Kidney (tissue), 13 donors: ENCODE measurements at regions not wholly inside any gene's neighbourhood (a gene's known extent, or its start where the extent isn't known, plus 50 kb on each side); places are given as distances from the start of the nearest gene placed in this dataset.

Experiments used
- DNase-seq, 5 donors: peaks; one replicate each; pipeline ENCODE4 v3.0.0-alpha.2; 2013 to 2020
- FAIRE-seq: peaks from 2 replicates; lab custom pipeline; 2012; peaks lifted over from hg19 to GRCh38; lab: Jason Lieb, UNC
- H3K27ac ChIP-seq, 2 donors: one replicate each; pipeline ENCODE4 v1.7.0; 2013; ENCODE audit warnings: low read depth in 2 of 2, low read length in 2 of 2, inconsistent platforms in 1 of 2
- H3K27me3 ChIP-seq: one replicate; pipeline ENCODE4 v1.7.1; 2013; ENCODE audit warnings: low read length, inconsistent platforms; ENCODE audit not compliant: control insufficient read depth, insufficient read depth
- H3K36me3 ChIP-seq, 3 donors: one replicate each; pipeline versions ENCODE4 v1.7.0 to v1.7.1; 2013; ENCODE audit warnings: low read length in 3 of 3, control low read depth in 1 of 3, inconsistent platforms in 1 of 3; ENCODE audit not compliant: insufficient read depth in 3 of 3, control insufficient read depth in 2 of 3
- H3K4me1 ChIP-seq, 3 donors: one replicate each; pipeline versions ENCODE4 v1.7.0 to v1.7.1; 2013; ENCODE audit warnings: low read length in 3 of 3, inconsistent platforms in 1 of 3, low read depth in 1 of 3; ENCODE audit not compliant: control insufficient read depth in 2 of 3, insufficient read depth in 2 of 3
- H3K4me3 ChIP-seq, 3 donors: one replicate each; pipeline versions ENCODE4 v1.7.0 to v1.8.1; 2013; ENCODE audit warnings: low read length in 3 of 3, control low read depth in 1 of 3, inconsistent platforms in 1 of 3
- H3K9ac ChIP-seq, 3 donors: one replicate each; pipeline versions ENCODE4 v1.7.0 to v1.7.1; 2013; ENCODE audit warnings: low read length in 3 of 3, control low read depth in 1 of 3, inconsistent platforms in 1 of 3
- H3K9me3 ChIP-seq, 3 donors: one replicate each; pipeline versions ENCODE4 v1.7.0 to v1.7.1; 2013; ENCODE audit warnings: low read length in 3 of 3, control low read depth in 1 of 3, inconsistent platforms in 1 of 3; ENCODE audit not compliant: control insufficient read depth in 2 of 3, insufficient read depth in 1 of 3
- CTCF ChIP-seq: IDR thresholded peaks from 3 replicates; pipeline ENCODE4 v1.5.1; 2012; ENCODE audit warnings: mild to moderate bottlenecking, moderate library complexity, borderline replicate concordance; ENCODE audit not compliant: insufficient read depth; ENCODE audit errors: extremely low read depth
- intact Hi-C: fragments of 100-400 bp; cut with DNase I; formaldehyde crosslinking; loops from one replicate; pipeline ENCODE4 v1.11.1; 2022
- donor health status: control.
- donor health status: control.
- donor health status: control.
- donor health status: control.
- donor health status: control.
- donor health status: DM: yes; HTN: yes; CAD: no.
- donor health status: Normal renal cell carcinoma (clear cell type).

GRCh38 chr5:22998362-22998761 lies 145.2 kb upstream of the CDH12 start:
- no peak for TF ChIP-seq CTCF
- DNase-seq = no peak
- H3K4me1 ChIP-seq = no peaks in the 10 kb centered on the region
- H3K27me3 ChIP-seq = no peaks in the 10 kb centered on the region
- H3K36me3 ChIP-seq = no peaks in the 10 kb centered on the region
- FAIRE-seq = no peak
- no peaks in the 10 kb centered on the region for H3K9me3 ChIP-seq
- no peak overlapping the region for H3K27ac ChIP-seq
- H3K4me3 ChIP-seq = no peak overlapping the region
- H3K9ac ChIP-seq = no peak overlapping the region
- intact Hi-C loops = no loop called here

GRCh38 chr5:22988937-22989336 lies 135.8 kb upstream of the CDH12 start:
- TF ChIP-seq CTCF = no peak
- H3K4me1 ChIP-seq = no peaks in the 10 kb centered on the region
- H3K9ac ChIP-seq = no peak overlapping the region
- no peak overlapping the region for H3K4me3 ChIP-seq
- intact Hi-C loops = no loop called here
- DNase-seq (no peak), FAIRE-seq (no peak)
- no peaks in the 10 kb centered on the region for H3K9me3 ChIP-seq
- H3K36me3 ChIP-seq = no peaks in the 10 kb centered on the region
- no peak overlapping the region for H3K27ac ChIP-seq
- no peaks in the 10 kb centered on the region for H3K27me3 ChIP-seq

GRCh38 chr5:22986281-22986680 lies 133.1 kb upstream of the CDH12 start:
- no peak overlapping the region for H3K27ac ChIP-seq
- no peak overlapping the region for H3K9ac ChIP-seq
- H3K9me3 ChIP-seq = no peaks in the 10 kb centered on the region
- DNase-seq = no peak
- no peaks in the 10 kb centered on the region for H3K27me3 ChIP-seq
- H3K4me3 ChIP-seq = no peak overlapping the region
- no peaks in the 10 kb centered on the region for H3K36me3 ChIP-seq
- H3K4me1 ChIP-seq = no peaks in the 10 kb centered on the region
- intact Hi-C loops = no loop called here
- no peak for FAIRE-seq
- TF ChIP-seq CTCF = no peak

GRCh38 chr5:22985446-22985845 lies 132.3 kb upstream of the CDH12 start:
- H3K9ac ChIP-seq = no peak overlapping the region
- intact Hi-C loops = no loop called here
- H3K27me3 ChIP-seq = no peaks in the 10 kb centered on the region
- H3K4me1 ChIP-seq = no peaks in the 10 kb centered on the region
- no peak overlapping the region for H3K4me3 ChIP-seq
- DNase-seq (no peak), FAIRE-seq (no peak)
- no peaks in the 10 kb centered on the region for H3K36me3 ChIP-seq
- no peak for TF ChIP-seq CTCF
- H3K27ac ChIP-seq = no peak overlapping the region
- no peaks in the 10 kb centered on the region for H3K9me3 ChIP-seq
